Stimulated activated CD4-positive, alpha-beta T cell treated with anti-CD3 and anti-CD28 coated beads, Interleukin-4, amount 100 ng/mL, for 48 hours (primary cell): ENCODE measurements at regions not wholly inside any gene's neighbourhood (a gene's known extent, or its start where the extent isn't known, plus 50 kb on each side); places are given as distances from the start of the nearest gene placed in this dataset.
"Not testable (repeated sequence)": the region's sequence is repeated elsewhere in the genome, so short reads cannot be mapped to it uniquely, and the experiment has no call there.

Experiments used
- DNase-seq, 2 donors: peaks; one replicate each; pipeline ENCODE4 v3.0.0-alpha.2; 2020; ENCODE audit warnings: low read depth in 2 of 2

GRCh38 chr12:45490232-45490881 lies 239.1 kb upstream of the ARID2 start:
- no peak for DNase-seq

GRCh38 chr12:45494279-45494678 lies 235.2 kb upstream of the ARID2 start:
- no peak for DNase-seq

- DNase-seq: no peak
Measured at GRCh38 chr12:45498645-45499044, 230.9 kb upstream of the ARID2 start.

- no peak for DNase-seq
Measured at GRCh38 chr12:45502481-45503128, 226.9 kb upstream of the ARID2 start.

GRCh38 chr12:45503899-45504298 lies 225.6 kb upstream of the ARID2 start:
- DNase-seq: no peak

- no peak for DNase-seq
Measured at GRCh38 chr12:45504316-45505010, 225.0 kb upstream of the ARID2 start.

- DNase-seq: no peak
Measured at GRCh38 chr12:45509187-45509586, 220.3 kb upstream of the ARID2 start.

- DNase-seq: no peak
Measured at GRCh38 chr12:45509621-45510020, 219.9 kb upstream of the ARID2 start.

GRCh38 chr12:45517381-45517780 lies 212.1 kb upstream of the ARID2 start:
- no peak for DNase-seq

- DNase-seq: peak; percentile 4 to 19
Measured at GRCh38 chr12:45518291-45519235, 210.9 kb upstream of the ARID2 start.

- no peak for DNase-seq
Measured at GRCh38 chr12:45522227-45522626, 207.3 kb upstream of the ARID2 start.

GRCh38 chr12:45526823-45527222 lies 202.7 kb upstream of the ARID2 start:
- DNase-seq: not testable (repeated sequence)

GRCh38 chr12:45532113-45532512 lies 197.4 kb upstream of the ARID2 start:
- DNase-seq: no peak

- DNase-seq: no peak
Measured at GRCh38 chr12:45535610-45536180, 193.8 kb upstream of the ARID2 start.

- DNase-seq: no peak
Measured at GRCh38 chr12:45536284-45536683, 193.2 kb upstream of the ARID2 start.

GRCh38 chr12:45540661-45541341 lies 188.7 kb upstream of the ARID2 start:
- DNase-seq: no peak

- peak; percentile 2 to 35 for DNase-seq
Measured at GRCh38 chr12:45543887-45544286, 185.6 kb upstream of the ARID2 start.

- DNase-seq: no peak
Measured at GRCh38 chr12:45546545-45546944, 183.0 kb upstream of the ARID2 start.

- no peak for DNase-seq
Measured at GRCh38 chr12:45547132-45547531, 182.4 kb upstream of the ARID2 start.

GRCh38 chr12:45547822-45548221 lies 181.7 kb upstream of the ARID2 start:
- DNase-seq: no peak

- no peak for DNase-seq
Measured at GRCh38 chr12:45548426-45548825, 181.1 kb upstream of the ARID2 start.
